ENCODE measurements at regions not wholly inside any gene's neighbourhood (a gene's known extent, or its start where the extent isn't known, plus 50 kb on each side); places are given as distances from the start of the nearest gene placed in this dataset.

DNA sequence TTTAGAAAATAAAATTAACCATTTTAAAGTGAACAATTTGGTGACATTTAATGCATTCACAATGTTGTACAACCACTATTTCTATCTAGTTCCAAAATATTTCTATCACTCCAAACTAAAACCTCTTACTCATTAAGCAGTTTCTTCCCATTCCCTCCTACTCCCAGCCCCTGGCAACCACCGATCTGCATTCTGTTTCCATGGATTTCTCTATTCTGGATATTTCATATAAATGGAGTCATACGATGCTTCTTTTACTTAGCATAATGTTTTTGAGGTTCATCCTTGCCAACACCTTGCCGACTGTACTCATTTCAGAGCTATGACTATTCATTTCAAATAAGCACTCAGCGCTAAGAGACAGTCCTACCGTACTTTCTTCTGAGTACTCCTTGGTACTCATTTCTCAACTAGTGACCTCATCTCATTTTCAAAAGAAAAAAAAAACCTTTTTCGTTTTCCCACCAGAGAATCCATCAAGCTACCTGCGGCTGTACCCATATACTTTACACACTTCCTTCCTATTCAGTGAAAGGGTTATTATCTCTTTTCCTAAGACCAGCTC, 259.2 kb downstream of the UTRN start:
- in situ Hi-C loops (cut with HindIII; ENCODE audit: extremely low pct_ligation_motif_present, low pct_unique_long_range_greater_than_20kb) = no loop called here
- no peaks in the 10 kb centered on the region for H3K9me3 ChIP-seq (ENCODE audit: low read length)
- no peaks in the 10 kb centered on the region for H3K27me3 ChIP-seq (ENCODE audit: control insufficient read depth in 1 of 2, insufficient read depth in 2 of 2, low read length in 2 of 2)
- no peaks in the 10 kb centered on the region for H3K4me1 ChIP-seq (ENCODE audit: insufficient read depth, low read length)
- H3K4me3 ChIP-seq (replicated peaks in 1 of 3; ENCODE audit: insufficient read depth in 1 of 3, low read depth in 2 of 3, low read length in 3 of 3) = no peak overlapping the region
- H3K79me2 ChIP-seq (ENCODE audit: insufficient read depth, low read length) = no peaks in the 10 kb centered on the region
- H3K27ac ChIP-seq (ENCODE audit: extremely low read length, insufficient read depth, low read length) = no peak overlapping the region
- intact Hi-C loops (cut with micrococcal nuclease; ENCODE audit: unreplicated experiment) = no loop called here
- POLR2A ChIA-PET = no interaction called here
- ATAC-seq (no peak), FAIRE-seq (no peak), DNase-seq (ENCODE audit: low spot score) (no peak)
- no peak for TF ChIP-seq EED (CRISPR knock-in tag; IDR thresholded peaks at IDR 0.05)
- no peak for TF ChIP-seq ZNF251 (CRISPR knock-in tag; IDR thresholded peaks at IDR 0.05)
- TF ChIP-seq, protein P1, sequence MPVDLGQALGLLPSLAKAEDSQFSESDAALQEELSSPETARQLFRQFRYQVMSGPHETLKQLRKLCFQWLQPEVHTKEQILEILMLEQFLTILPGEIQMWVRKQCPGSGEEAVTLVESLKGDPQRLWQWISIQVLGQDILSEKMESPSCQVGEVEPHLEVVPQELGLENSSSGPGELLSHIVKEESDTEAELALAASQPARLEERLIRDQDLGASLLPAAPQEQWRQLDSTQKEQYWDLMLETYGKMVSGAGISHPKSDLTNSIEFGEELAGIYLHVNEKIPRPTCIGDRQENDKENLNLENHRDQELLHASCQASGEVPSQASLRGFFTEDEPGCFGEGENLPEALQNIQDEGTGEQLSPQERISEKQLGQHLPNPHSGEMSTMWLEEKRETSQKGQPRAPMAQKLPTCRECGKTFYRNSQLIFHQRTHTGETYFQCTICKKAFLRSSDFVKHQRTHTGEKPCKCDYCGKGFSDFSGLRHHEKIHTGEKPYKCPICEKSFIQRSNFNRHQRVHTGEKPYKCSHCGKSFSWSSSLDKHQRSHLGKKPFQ (CRISPR knock-in tag; IDR thresholded peaks at IDR 0.05; ENCODE audit: insufficient replicate concordance) = no peak
- TF ChIP-seq ELF4 (CRISPR knock-in tag; IDR thresholded peaks at IDR 0.05; ENCODE audit: borderline replicate concordance) = no peak
- TF ChIP-seq ZKSCAN5 (CRISPR knock-in tag; IDR thresholded peaks at IDR 0.05) = no peak
- TF ChIP-seq ZNF660 (CRISPR knock-in tag; IDR thresholded peaks at IDR 0.05; ENCODE audit: borderline replicate concordance, low read depth) = no peak
- TF ChIP-seq, protein P2, sequence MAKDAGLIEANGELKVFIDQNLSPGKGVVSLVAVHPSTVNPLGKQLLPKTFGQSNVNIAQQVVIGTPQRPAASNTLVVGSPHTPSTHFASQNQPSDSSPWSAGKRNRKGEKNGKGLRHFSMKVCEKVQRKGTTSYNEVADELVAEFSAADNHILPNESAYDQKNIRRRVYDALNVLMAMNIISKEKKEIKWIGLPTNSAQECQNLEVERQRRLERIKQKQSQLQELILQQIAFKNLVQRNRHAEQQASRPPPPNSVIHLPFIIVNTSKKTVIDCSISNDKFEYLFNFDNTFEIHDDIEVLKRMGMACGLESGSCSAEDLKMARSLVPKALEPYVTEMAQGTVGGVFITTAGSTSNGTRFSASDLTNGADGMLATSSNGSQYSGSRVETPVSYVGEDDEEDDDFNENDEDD (CRISPR knock-in tag; IDR thresholded peaks at IDR 0.05; ENCODE audit: borderline replicate concordance) = no peak
- no peak for TF ChIP-seq ZNF3 (CRISPR knock-in tag; IDR thresholded peaks at IDR 0.05)
- TF ChIP-seq, protein P3, sequence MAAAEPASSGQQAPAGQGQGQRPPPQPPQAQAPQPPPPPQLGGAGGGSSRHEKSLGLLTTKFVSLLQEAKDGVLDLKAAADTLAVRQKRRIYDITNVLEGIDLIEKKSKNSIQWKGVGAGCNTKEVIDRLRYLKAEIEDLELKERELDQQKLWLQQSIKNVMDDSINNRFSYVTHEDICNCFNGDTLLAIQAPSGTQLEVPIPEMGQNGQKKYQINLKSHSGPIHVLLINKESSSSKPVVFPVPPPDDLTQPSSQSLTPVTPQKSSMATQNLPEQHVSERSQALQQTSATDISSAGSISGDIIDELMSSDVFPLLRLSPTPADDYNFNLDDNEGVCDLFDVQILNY (CRISPR knock-in tag; conservative IDR thresholded peaks at IDR 0.05) = no peak
- TF ChIP-seq, protein P4, sequence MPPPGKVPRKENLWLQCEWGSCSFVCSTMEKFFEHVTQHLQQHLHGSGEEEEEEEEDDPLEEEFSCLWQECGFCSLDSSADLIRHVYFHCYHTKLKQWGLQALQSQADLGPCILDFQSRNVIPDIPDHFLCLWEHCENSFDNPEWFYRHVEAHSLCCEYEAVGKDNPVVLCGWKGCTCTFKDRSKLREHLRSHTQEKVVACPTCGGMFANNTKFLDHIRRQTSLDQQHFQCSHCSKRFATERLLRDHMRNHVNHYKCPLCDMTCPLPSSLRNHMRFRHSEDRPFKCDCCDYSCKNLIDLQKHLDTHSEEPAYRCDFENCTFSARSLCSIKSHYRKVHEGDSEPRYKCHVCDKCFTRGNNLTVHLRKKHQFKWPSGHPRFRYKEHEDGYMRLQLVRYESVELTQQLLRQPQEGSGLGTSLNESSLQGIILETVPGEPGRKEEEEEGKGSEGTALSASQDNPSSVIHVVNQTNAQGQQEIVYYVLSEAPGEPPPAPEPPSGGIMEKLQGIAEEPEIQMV (CRISPR knock-in tag; IDR thresholded peaks at IDR 0.05; ENCODE audit: low read depth) = no peak
- no peak for TF ChIP-seq SMAD1 (CRISPR knock-in tag; IDR thresholded peaks at IDR 0.05; ENCODE audit: borderline replicate concordance, low read depth)
- TF ChIP-seq JUND (CRISPR knock-in tag; IDR thresholded peaks at IDR 0.05) = no peak
- TF ChIP-seq ZNF75D (CRISPR knock-in tag; IDR thresholded peaks at IDR 0.05; ENCODE audit: borderline replicate concordance) = no peak
- no peak for TF ChIP-seq DMAP1 (CRISPR knock-in tag; IDR thresholded peaks at IDR 0.05)
- no peak for TF ChIP-seq IKZF4 (CRISPR knock-in tag; IDR thresholded peaks at IDR 0.05; ENCODE audit: borderline replicate concordance, low read depth, not compliant biosample characterization)
- no peak for TF ChIP-seq ZNF530 (CRISPR knock-in tag; IDR thresholded peaks at IDR 0.05; ENCODE audit: low read depth)
- H3K4me2 ChIP-seq (ENCODE audit: low read depth, low read length) = no peak overlapping the region
- no peak overlapping the region for H2AFZ ChIP-seq (ENCODE audit: low read length)
- no peak overlapping the region for H3K9ac ChIP-seq (ENCODE audit: insufficient read depth, low read depth, low read length)
- 98% methylated on average over 7 of the region's 7 CpGs for WGBS (ENCODE audit: low lambda C conversion rate)
- no TSS peak for BruUV-seq (replicated peaks)
- H4K20me1 ChIP-seq (ENCODE audit: insufficient read depth, low read length) = no peaks in the 10 kb centered on the region
- CTCF ChIA-PET (ENCODE audit: low intra/inter-chr PET ratio, low total read pairs) = no interaction called here
- peaks cover 33 to 69% of the 10 kb centered on the region in 2 experiments for H3K36me3 ChIP-seq (replicated peaks in 1 of 2; ENCODE audit: control insufficient read depth in 1 of 2, insufficient read depth in 2 of 2, low read length in 2 of 2)

All from HepG2 (cell line).